Erythroblast (primary cell): ENCODE measurements at regions not wholly inside any gene's neighbourhood (a gene's known extent, or its start where the extent isn't known, plus 50 kb on each side); places are given as distances from the start of the nearest gene placed in this dataset.

Source experiments
- GATA1 ChIP-seq: IDR thresholded peaks from 2 replicates; pipeline ENCODE4 v1.6.1; 2011; ENCODE audit warnings: low read depth, mild to moderate bottlenecking, control low read depth, low read length, moderate library complexity
- POLR2A ChIP-seq: IDR thresholded peaks from 2 replicates; pipeline ENCODE4 v1.6.1; 2011; ENCODE audit warnings: mild to moderate bottlenecking, low read length

DNA sequence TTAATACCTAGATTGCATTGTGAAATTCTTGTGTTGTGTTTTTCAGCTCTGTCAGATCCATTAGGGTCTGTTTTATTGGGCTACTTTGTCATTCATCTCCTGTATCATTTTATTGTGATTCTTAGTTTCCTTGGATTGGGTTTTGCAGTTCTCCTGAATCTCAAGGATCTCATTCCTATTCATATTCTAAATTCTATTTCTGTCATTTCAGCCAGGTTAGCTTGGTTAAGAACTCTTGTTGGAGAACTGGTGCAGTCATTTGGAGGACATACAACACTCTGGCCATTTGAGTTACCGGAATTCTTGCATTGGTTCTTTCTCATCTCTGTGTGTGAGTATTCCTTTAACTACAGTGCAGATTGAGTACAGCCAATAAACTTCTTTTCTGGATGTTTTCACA lies 159.6 kb downstream of the FAM78B start:
- TF ChIP-seq POLR2A (no peak), GATA1 (no peak)
